GM23248 (cell line): ENCODE measurements at regions not wholly inside any gene's neighbourhood (a gene's known extent, or its start where the extent isn't known, plus 50 kb on each side); places are given as distances from the start of the nearest gene placed in this dataset.

Source experiments
- DNase-seq: peaks from one replicate; pipeline ENCODE4 v3.0.0-alpha.2; 2015
- H2AFZ ChIP-seq: fragments of 200-600 bp; sonication (generic); 2 replicates; pipeline ENCODE4 v1.6.1; 2016; ENCODE audit warnings: antibody characterized with exemption
- H3F3A ChIP-seq: fragments of 200-600 bp; sonication (generic); 2 replicates; pipeline ENCODE4 v1.6.1; 2016; ENCODE audit warnings: mild to moderate bottlenecking, antibody characterized with exemption, mixed run types; ENCODE audit not compliant: insufficient read depth
- H3K27ac ChIP-seq: fragments of 200-600 bp; sonication (generic); 2 replicates; pipeline ENCODE4 v1.5.1; 2016; ENCODE audit warnings: mild to moderate bottlenecking
- H3K27me3 ChIP-seq: fragments of 200-600 bp; sonication (generic); replicated peaks from 2 replicates; pipeline ENCODE4 v1.6.1; 2016; ENCODE audit warnings: mild to moderate bottlenecking; ENCODE audit not compliant: insufficient read depth
- H3K36me3 ChIP-seq: fragments of 200-600 bp; sonication (generic); 2 replicates; pipeline ENCODE4 v1.6.1; 2016; ENCODE audit warnings: low read depth, mild to moderate bottlenecking
- H3K4me1 ChIP-seq: fragments of 200-600 bp; sonication (generic); 2 replicates; pipeline ENCODE4 v1.6.1; 2016; ENCODE audit warnings: mild to moderate bottlenecking; ENCODE audit not compliant: insufficient read depth
- H3K4me2 ChIP-seq: fragments of 200-600 bp; sonication (generic); one replicate; pipeline ENCODE4 v1.6.1; 2016; ENCODE audit warnings: mild to moderate bottlenecking; ENCODE audit not compliant: unreplicated experiment
- H3K4me3 ChIP-seq: fragments of 200-600 bp; sonication (generic); 2 replicates; pipeline ENCODE4 v1.5.1; 2016; ENCODE audit warnings: mild to moderate bottlenecking
- H3K79me2 ChIP-seq: fragments of 200-600 bp; sonication (generic); 2 replicates; pipeline ENCODE4 v1.6.1; 2016; ENCODE audit warnings: mild to moderate bottlenecking; ENCODE audit not compliant: insufficient read depth
- H3K9ac ChIP-seq: fragments of 200-600 bp; sonication (generic); 2 replicates; pipeline ENCODE4 v1.6.1; 2016; ENCODE audit warnings: mild to moderate bottlenecking
- H3K9me2 ChIP-seq: fragments of 200-600 bp; sonication (generic); 2 replicates; pipeline ENCODE4 v1.6.1; 2016; ENCODE audit warnings: mixed run types, mild to moderate bottlenecking, moderate library complexity; ENCODE audit not compliant: insufficient read depth
- H3K9me3 ChIP-seq: fragments of 200-600 bp; sonication (generic); one replicate; pipeline ENCODE4 v1.6.1; 2017; ENCODE audit warnings: low read depth
- H4K20me1 ChIP-seq: fragments of 200-600 bp; sonication (generic); 2 replicates; pipeline ENCODE4 v1.6.0; 2016; ENCODE audit not compliant: insufficient read depth
- EZH2 ChIP-seq: fragments of 200-600 bp; sonication (generic); IDR thresholded peaks from 2 replicates; pipeline ENCODE4 v1.6.1; 2018; ENCODE audit warnings: antibody characterized with exemption, mild to moderate bottlenecking; ENCODE audit not compliant: insufficient read depth, poor library complexity, severe bottlenecking
- EZH2phosphoT487 ChIP-seq: fragments of 200-600 bp; sonication (generic); IDR thresholded peaks from 2 replicates; pipeline ENCODE4 v1.6.1; 2018; ENCODE audit warnings: antibody characterized with exemption, moderate library complexity, mild to moderate bottlenecking, low read depth; ENCODE audit not compliant: insufficient read depth
- WGBS, 2 experiments: methylation state at CpG; one replicate each; pipeline ENCODE4 v1.1.6; 2015 to 2017; ENCODE audit warnings: low lambda C conversion rate in 2 of 2, low coverage in 1 of 2; ENCODE audit errors: missing lambda C conversion rate in 2 of 2; 5-methylcytosine and 5-hydroxymethylcytosine counted together
- in situ Hi-C: fragments of 300-500 bp; cut with MboI; formaldehyde crosslinking; loops from 2 replicates; pipeline ENCODE4 v1.15.0; 2020

- H2AFZ ChIP-seq: no peak overlapping the region
- TF ChIP-seq EZH2phosphoT487: no peak
- no peak for TF ChIP-seq EZH2
- DNase-seq: peak; percentile 36
- no peak overlapping the region for H3K4me2 ChIP-seq
- no peaks in the 10 kb centered on the region for H3F3A ChIP-seq
- 75 to 79% methylated on average over 2 of the region's 2 CpGs for WGBS, 2 experiments
- no peaks in the 10 kb centered on the region for H3K27me3 ChIP-seq
- H3K79me2 ChIP-seq: no peaks in the 10 kb centered on the region
- H3K4me3 ChIP-seq: no peak overlapping the region
- H4K20me1 ChIP-seq: no peaks in the 10 kb centered on the region
- no peaks in the 10 kb centered on the region for H3K9me3 ChIP-seq
- H3K4me1 ChIP-seq: no peaks in the 10 kb centered on the region
- H3K9me2 ChIP-seq: no peaks in the 10 kb centered on the region
- in situ Hi-C loops: no loop called here
- H3K36me3 ChIP-seq: no peaks in the 10 kb centered on the region
- H3K27ac ChIP-seq: no peak overlapping the region
- no peak overlapping the region for H3K9ac ChIP-seq
These were observed 59.2 kb upstream of the ADORA2B start for GRCh38 chr17:15885770-15886169.

GRCh38 chr17:15886221-15886620 lies 58.7 kb upstream of the ADORA2B start:
- H3K27ac ChIP-seq: no peak overlapping the region
- no peaks in the 10 kb centered on the region for H3K36me3 ChIP-seq
- no peak overlapping the region for H3K9ac ChIP-seq
- WGBS, 2 experiments: no CpG with 5 or more reads among the region's 8 CpGs
- H3K9me2 ChIP-seq: no peaks in the 10 kb centered on the region
- no peaks in the 10 kb centered on the region for H3F3A ChIP-seq
- no peaks in the 10 kb centered on the region for H3K4me1 ChIP-seq
- H3K4me2 ChIP-seq: no peak overlapping the region
- no peak for DNase-seq
- no peaks in the 10 kb centered on the region for H3K79me2 ChIP-seq
- TF ChIP-seq EZH2phosphoT487 (no peak), EZH2 (no peak)
- H3K9me3 ChIP-seq: no peaks in the 10 kb centered on the region
- H4K20me1 ChIP-seq: no peaks in the 10 kb centered on the region
- H3K4me3 ChIP-seq: no peak overlapping the region
- in situ Hi-C loops: no loop called here
- H2AFZ ChIP-seq: no peak overlapping the region
- H3K27me3 ChIP-seq: no peaks in the 10 kb centered on the region

- Histone ChIP-seq H3K79me2 (no peaks in the 10 kb centered on the region), H4K20me1 (no peaks in the 10 kb centered on the region), H3K36me3 (no peaks in the 10 kb centered on the region), H3K9ac (no peak overlapping the region), H3K4me1 (no peaks in the 10 kb centered on the region), H3K27me3 (no peaks in the 10 kb centered on the region), H3K4me2 (no peak overlapping the region), H3K9me2 (no peaks in the 10 kb centered on the region), H3K4me3 (no peak overlapping the region), H2AFZ (no peak overlapping the region), H3K27ac (no peak overlapping the region), H3F3A (no peaks in the 10 kb centered on the region), H3K9me3 (no peaks in the 10 kb centered on the region)
- DNase-seq: no peak
- TF ChIP-seq EZH2phosphoT487: no peak
- TF ChIP-seq EZH2: no peak
- WGBS, 2 experiments: no CpG with 5 or more reads among the region's 7 CpGs
- in situ Hi-C loops: no loop called here
These were observed 58.1 kb upstream of the ADORA2B start for GRCh38 chr17:15886804-15887203.

GRCh38 chr17:15888436-15888835 lies 56.5 kb upstream of the ADORA2B start:
- Histone ChIP-seq H3K9me2 (no peaks in the 10 kb centered on the region), H3K4me3 (no peak overlapping the region), H3K36me3 (no peaks in the 10 kb centered on the region), H3K9ac (no peak overlapping the region), H3F3A (no peaks in the 10 kb centered on the region), H3K9me3 (no peaks in the 10 kb centered on the region), H3K79me2 (no peaks in the 10 kb centered on the region), H4K20me1 (no peaks in the 10 kb centered on the region), H3K27me3 (no peaks in the 10 kb centered on the region), H3K4me2 (no peak overlapping the region), H3K27ac (no peak overlapping the region), H2AFZ (no peak overlapping the region), H3K4me1 (no peaks in the 10 kb centered on the region)
- in situ Hi-C loops: no loop called here
- TF ChIP-seq EZH2 (no peak), EZH2phosphoT487 (no peak)
- DNase-seq: no peak
- no CpG with 5 or more reads among the region's 2 CpGs for WGBS, 2 experiments

- in situ Hi-C loops: no loop called here
- H3K27ac ChIP-seq: no peak overlapping the region
- no peaks in the 10 kb centered on the region for H3K79me2 ChIP-seq
- no peaks in the 10 kb centered on the region for H3K36me3 ChIP-seq
- TF ChIP-seq EZH2phosphoT487: no peak
- TF ChIP-seq EZH2: no peak
- no peak overlapping the region for H3K4me2 ChIP-seq
- H3K9me3 ChIP-seq: no peaks in the 10 kb centered on the region
- no peaks in the 10 kb centered on the region for H4K20me1 ChIP-seq
- no peaks in the 10 kb centered on the region for H3K4me1 ChIP-seq
- no peaks in the 10 kb centered on the region for H3K9me2 ChIP-seq
- H3F3A ChIP-seq: no peaks in the 10 kb centered on the region
- no peaks in the 10 kb centered on the region for H3K27me3 ChIP-seq
- no peak overlapping the region for H3K9ac ChIP-seq
- WGBS, 2 experiments: 88 to 100% methylated on average over 3 of the region's 3 CpGs
- no peak overlapping the region for H3K4me3 ChIP-seq
- no peak for DNase-seq
- no peak overlapping the region for H2AFZ ChIP-seq
These were observed 54.5 kb upstream of the ADORA2B start for GRCh38 chr17:15890279-15890892.
